ENCODE measurements at regions not wholly inside any gene's neighbourhood (a gene's known extent, or its start where the extent isn't known, plus 50 kb on each side); places are given as distances from the start of the nearest gene placed in this dataset.

- TF ChIP-seq CTCF (IDR thresholded peaks at IDR 0.05; ENCODE audit: low read depth, low read length, poor library complexity, severe bottlenecking) (no peak), EZH2phosphoT487 (IDR thresholded peaks at IDR 0.05; ENCODE audit: borderline replicate concordance, low read length) (no peak)
Measured at GRCh38 chr1:29394521-29395225, 158.4 kb downstream of the PTPRU start.
